ENCODE measurements at regions not wholly inside any gene's neighbourhood (a gene's known extent, or its start where the extent isn't known, plus 50 kb on each side); places are given as distances from the start of the nearest gene placed in this dataset.

DNA sequence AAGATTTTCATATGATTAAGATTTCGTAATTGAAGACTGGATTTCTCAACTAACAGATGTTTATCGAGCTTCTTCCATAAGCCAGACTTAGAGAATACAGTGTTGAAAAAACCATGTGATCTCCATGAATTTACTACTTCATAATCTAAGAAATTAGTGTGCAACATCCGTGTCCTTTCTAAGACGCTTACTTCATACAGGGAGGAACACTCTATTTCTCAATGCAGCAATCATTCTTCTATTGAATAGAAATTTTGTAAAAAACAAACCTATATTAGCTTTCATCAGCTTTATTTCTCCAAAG is 946.3 kb downstream of the KCNJ2 start:
- TF ChIP-seq EP300 (IDR thresholded peaks at IDR 0.05) (no peak), POLR2A (IDR thresholded peaks at IDR 0.05) (no peak), POLR2AphosphoS5 (IDR thresholded peaks at IDR 0.05) (no peak)
- TF ChIP-seq, protein P1, sequence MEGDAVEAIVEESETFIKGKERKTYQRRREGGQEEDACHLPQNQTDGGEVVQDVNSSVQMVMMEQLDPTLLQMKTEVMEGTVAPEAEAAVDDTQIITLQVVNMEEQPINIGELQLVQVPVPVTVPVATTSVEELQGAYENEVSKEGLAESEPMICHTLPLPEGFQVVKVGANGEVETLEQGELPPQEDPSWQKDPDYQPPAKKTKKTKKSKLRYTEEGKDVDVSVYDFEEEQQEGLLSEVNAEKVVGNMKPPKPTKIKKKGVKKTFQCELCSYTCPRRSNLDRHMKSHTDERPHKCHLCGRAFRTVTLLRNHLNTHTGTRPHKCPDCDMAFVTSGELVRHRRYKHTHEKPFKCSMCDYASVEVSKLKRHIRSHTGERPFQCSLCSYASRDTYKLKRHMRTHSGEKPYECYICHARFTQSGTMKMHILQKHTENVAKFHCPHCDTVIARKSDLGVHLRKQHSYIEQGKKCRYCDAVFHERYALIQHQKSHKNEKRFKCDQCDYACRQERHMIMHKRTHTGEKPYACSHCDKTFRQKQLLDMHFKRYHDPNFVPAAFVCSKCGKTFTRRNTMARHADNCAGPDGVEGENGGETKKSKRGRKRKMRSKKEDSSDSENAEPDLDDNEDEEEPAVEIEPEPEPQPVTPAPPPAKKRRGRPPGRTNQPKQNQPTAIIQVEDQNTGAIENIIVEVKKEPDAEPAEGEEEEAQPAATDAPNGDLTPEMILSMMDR (IDR thresholded peaks at IDR 0.05), result no peak

All from stomach (tissue), 4 donors.